Stimulated activated CD8-positive, alpha-beta memory T cell treated with anti-CD3 and anti-CD28 coated beads, Interleukin-4, amount 100 ng/mL, for 4 hours (primary cell): ENCODE measurements at regions not wholly inside any gene's neighbourhood (a gene's known extent, or its start where the extent isn't known, plus 50 kb on each side); places are given as distances from the start of the nearest gene placed in this dataset.

Experiments used
- DNase-seq, 2 donors: peaks; one replicate each; pipeline ENCODE4 v3.0.0-alpha.2; 2020; ENCODE audit warnings: low read depth in 2 of 2, low spot score in 1 of 2

DNA sequence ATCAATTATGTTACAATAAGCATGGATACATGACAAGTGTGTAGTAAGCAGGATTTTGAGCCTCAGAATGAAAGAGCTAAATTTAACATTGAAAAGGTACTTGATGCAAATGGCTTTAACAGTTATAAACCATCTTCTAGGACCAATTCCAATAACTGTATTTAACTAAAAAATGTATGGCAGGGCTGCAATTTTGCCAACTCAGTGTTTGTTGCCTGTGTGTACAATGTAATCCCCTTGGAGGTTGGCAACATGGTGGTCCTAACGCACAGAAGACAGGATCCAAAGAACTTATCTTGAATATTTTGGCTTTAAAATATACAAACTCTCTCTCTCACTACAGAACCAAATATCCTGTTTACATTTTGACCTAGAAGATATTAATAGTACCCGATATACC lies 2314.1 kb downstream of the LRRC4C start:
- no peak for DNase-seq

DNA sequence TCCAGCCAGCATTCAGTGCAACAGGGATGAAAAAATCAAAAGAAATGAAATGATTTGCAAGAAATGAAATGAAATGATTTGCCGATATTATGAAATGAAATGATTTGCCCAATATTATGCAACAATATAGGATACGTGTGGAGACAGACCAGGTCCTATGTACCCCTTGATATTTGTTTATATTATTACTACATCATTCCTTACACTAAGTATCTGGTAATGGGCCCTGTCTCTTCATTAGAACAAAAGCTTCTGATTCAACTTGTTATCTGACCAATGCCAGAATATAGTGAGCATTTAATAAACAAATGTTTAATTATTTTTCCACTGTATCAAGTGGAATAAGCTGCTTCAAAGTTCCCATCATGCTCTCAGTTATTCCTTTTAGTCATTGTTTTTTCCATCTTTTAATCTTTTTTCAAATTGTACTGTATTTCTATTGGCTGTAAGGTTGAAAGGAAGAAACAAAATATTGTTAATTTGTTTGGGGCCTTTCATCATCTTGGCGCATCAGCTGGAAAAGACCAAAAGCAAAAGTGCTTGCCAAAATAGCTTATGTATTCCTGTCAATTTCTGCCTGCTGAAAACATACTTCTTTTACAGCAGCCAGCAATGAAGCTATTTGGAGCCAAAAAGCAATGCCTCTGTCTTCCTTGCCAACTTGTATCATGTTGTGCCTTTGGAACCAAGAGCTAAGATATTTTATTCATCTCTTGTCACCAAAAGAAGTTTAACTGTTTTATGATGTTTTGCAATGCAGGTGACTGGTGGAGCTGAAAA lies 2314.9 kb downstream of the LRRC4C start:
- no peak for DNase-seq

DNA sequence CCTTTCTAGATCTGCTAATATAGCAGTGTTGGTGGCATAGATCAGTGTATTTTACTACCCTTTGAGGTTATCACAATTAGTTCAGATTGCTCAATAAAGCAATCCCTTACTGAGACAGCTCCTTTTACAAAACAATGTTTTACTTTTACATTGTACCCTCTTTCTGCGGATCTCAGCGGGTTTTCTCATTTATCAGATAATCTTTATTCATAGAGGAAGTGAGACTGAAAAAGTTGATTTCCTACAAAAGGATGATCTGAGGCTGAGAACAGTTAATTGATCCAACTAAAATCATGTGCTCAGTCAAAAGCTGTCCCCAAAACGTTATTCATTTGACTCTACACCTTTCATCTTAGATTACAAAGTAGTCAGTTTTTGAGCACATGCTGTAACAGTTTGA lies 2319.9 kb downstream of the LRRC4C start:
- DNase-seq: no peak

DNA sequence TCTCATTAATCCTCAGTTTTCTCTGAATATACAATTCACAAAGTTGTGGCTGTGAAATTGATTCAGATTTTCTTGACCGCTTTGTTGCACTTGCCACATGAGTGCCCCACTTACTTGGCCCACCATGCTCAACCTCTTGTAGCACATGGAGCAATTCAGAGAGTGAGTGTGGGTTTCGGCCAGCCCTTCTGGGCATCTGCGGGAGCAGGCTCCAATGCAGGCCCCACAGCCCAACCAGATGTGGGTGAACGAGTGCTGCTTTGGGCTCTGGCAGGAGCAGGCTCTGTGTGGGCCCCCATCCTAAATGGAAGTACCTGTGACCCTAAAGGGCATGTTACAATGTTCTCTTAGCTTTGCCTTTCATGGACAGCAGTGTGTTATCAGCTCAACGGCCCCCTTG lies 2338.6 kb downstream of the LRRC4C start:
- no peak for DNase-seq

DNA sequence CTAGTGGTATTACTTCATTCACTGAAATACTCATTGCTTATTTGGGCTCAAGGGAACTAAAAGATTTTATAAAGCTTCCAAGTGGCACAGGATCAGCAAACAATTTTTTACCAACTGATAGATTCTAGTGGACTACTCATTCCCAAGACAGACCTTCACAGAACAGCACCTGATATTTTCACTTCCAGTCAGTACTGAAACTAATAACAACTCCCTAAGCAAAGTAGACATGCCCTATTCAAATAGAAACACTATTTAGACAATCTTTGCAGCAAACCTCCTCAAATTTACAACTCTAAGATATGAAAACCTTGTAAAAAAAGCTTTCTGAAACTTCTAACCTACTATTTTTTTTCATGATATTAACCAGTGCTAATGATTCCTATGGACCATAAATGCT lies 2345.8 kb downstream of the LRRC4C start:
- DNase-seq: no peak

DNA sequence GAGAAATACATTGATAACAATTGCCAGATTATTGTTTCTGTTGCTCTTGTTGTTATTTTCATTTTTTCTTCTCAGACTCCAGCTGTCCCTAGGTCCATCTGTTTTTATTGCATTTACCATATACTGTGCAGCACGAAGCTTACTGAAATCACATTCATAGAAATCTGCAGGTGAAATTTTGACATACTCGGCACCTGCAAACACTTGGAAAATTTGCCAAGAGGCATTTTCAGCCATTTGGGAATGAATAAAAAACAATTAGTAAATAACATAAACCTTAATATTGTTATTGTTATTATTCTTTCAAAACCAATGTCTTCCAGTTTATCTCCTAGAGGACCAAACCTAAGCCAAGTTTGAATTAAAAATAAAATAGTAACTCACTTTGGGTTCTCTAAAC lies 2357.2 kb downstream of the LRRC4C start:
- DNase-seq: no peak

DNA sequence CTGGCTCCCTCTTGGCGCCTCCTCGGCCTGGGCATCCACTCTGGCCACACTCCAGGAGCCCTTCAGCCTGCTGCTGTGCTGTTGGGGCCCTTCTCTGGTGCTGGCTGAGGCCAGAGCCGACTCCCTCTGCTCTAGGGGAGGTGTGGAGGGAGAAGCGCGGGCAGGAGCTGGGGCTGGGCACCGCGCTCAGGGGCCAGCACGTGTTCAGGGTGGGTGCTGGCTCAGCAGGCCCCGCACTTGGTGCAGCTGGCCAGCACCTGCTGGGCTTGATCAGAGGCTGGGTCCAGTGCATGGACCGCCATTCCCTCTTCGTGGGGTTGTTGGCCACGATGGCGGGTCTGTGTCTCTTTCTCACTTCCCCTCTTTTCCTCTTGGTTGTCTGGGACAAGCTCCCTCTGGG lies 2381.0 kb downstream of the LRRC4C start:
- DNase-seq: no peak

DNA sequence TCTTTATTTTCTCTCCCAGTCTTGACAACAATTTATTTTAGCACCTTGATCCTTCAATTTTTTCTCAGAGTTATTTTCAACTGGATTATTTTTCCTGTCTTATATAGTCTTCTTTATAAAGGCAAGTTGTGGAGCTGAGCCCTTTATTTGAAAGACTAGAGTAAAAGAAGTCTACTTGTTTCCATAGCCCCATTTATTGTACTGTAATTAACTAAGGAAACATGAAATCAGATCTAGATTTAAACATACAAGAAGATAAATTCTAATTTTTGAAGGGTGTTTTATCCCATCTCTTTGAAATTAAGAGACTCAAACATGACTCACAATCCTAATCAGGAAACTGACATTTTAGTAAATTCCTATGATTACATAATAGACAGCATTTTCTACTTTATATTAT lies 2421.8 kb downstream of the LRRC4C start:
- DNase-seq: no peak

DNA sequence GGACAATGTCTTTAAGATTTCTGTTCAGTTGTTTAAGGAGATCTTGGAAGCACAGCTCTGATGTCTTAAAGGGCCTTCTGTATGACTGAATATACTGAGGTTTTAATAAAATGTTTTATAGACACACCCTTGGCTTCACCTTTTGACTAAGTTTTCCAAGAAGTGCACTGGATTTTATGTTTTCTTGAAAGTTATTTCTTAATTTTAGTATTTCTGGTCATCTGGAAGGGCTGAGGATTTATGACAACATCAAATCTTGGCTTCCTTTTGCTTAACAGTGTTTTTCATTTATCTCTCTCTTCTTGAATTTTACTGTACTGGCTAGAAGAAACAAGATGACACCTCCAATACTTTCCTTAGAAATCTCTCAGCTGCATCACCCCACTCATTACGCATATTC lies 2423.4 kb downstream of the LRRC4C start:
- DNase-seq: no peak

DNA sequence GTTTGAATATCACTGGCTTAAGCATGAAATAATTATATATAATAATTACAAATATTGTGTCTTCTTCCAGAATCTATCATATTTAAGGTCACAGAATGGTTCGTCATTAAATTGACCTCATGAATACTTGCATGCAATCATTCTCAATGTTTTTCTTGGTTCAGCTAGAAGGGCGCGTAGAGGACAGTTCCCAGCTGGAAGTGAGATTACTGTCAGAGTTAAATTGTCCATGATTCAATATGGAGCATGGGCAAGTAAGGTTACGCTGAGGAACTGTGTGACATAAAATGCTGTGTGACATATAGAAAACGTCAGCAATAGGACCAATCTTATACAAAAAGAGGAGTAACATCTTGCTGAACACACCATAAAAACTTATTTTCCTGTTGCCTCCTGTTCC lies 2423.5 kb upstream of the RAG2 start:
- DNase-seq: no peak

DNA sequence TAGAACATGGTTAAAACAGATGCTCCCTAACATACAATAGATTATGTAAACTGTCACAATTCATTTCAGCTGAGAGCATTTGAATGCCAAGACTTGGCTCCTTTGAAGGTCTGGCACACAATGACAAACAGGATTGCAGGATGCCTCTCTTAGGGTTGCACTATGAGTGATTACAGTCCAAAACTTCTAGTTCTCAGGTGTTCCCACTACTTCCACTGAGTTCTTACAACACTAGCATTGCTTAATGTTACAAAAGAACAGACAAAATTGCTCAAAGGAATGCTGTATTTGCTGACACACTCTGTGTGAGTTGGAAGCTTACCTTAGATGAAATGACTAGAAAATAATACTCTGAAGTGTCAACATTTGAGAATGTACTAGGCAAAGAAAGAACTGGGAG lies 2413.8 kb upstream of the RAG2 start:
- no peak for DNase-seq

DNA sequence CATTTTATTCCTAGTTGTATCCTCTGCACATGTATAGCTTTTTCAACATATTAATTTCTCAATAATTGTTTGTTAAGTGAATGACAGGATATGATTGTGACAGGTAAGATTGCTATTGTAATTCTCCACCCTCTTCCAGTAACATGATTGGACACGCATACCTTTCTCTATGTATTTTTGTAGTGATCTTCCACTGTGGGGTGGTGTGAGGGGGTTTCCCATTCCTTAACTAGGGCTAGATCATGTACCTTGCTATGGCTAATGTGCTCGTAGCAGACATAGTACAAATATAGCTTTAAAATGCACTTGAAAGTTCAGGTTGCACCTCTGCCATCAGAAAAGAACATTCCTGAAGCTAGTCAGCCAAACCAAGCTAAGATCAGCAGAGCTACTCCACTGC lies 2392.8 kb upstream of the RAG2 start:
- DNase-seq: no peak

DNA sequence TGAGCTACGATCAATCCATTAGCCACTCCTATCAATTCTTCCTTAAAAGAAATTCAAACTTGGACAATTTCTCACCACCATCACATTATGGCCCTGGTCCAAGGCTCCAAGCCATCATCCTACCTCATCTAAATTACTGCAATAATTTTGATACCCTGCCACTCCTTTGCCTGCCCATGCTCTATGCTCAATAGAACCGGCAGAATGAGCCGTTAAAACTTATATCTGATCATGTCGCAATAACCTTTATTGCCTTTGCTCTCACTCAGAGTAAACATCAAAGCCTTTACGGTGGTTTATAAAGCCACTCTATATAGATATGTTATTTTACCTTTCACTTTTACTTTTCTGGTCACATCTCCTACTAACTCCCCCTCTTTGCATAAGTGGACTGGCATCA lies 2392.1 kb upstream of the RAG2 start:
- no peak for DNase-seq

DNA sequence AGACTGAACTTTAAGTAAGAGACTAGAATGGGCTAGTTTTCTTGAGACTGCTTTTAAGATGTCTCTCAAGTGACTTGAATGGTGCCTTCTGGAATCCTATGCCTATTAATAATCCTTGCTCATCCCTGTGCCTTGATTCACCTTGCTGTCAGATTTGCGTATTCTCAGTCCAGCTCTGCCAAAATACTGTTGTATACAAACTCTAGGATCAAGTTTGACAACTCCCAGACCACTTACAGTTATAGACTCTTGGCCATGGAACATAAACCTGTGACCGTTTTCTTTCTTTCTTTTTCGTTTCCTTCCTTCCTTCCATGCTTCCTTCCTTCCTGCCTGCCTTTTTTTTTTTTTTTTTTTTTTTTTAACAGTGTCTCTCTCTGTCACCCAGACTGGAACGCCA lies 2390.9 kb upstream of the RAG2 start:
- DNase-seq: no peak

DNA sequence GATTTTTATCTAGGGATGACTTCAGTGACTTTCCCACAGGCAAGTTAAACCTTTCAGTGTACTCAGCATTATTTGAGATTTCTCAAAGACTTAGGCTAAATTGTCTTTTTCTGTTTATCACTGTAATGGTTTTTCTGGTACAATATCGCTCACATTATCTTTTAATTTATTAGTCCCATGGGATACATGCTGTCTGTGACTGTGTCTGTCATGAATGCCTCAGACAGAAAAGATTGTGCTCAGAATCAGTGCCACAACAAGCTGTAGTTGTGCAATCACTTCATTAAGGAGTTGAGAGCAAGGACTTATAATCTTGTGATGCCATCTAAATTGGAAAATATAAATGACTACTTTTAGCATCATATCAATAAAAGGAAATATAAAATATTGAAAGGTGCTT lies 2374.2 kb upstream of the RAG2 start:
- no peak for DNase-seq

DNA sequence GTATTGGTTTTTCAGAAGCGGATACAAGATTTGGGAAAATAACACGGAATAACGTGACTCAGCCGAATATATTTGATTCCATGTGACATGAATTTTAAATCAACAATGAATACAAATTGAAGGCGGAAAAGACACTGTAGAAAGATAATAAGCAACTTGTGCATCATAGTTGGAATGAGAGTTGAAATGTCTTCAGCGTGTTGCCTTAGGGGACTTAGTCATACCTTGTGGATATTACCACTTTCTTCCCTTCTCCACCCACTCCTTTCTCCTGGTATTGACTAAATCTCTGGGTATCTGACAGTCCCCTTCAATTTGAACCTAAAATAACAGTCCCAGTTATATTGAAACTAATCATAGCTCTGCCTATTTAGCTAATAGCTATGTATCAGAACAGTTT lies 2373.1 kb upstream of the RAG2 start:
- no peak for DNase-seq

DNA sequence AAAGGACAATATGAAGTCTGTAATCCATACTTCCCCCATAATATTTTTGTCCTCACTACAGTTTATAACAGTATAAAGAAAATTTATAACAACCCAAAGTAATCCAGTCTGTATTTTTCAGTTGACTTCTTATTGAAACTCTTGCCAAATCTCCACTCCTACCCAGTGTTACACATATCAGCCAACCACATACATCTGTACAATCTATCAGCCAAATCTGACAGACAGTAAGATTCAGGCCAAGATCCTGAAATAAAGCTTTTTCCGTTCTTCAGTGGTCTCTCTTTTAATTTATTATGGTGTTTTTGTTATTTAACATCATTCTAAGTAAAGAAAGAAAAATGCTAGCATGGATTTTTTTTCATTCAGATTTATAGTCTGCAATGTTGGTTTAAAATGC lies 2370.9 kb upstream of the RAG2 start:
- no peak for DNase-seq

DNA sequence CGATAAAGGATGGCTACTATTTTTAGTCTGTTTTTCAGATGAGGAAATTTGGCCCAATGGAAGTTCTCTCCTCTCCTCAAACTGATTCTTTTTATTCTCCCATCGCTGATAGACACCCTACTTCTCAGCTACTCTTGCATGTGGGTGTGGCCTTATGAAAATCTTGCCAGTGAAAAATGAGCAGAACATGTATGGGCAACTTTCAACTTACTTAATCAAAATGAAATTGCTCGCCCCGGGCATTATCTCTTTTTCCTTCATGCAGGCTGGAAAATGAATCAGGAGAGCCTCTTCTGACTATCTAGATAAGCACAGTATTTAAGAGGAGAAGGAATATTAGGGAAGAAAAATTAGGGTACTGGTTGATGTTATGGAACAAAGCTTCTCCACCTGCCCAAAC lies 2354.7 kb upstream of the RAG2 start:
- no peak for DNase-seq

DNA sequence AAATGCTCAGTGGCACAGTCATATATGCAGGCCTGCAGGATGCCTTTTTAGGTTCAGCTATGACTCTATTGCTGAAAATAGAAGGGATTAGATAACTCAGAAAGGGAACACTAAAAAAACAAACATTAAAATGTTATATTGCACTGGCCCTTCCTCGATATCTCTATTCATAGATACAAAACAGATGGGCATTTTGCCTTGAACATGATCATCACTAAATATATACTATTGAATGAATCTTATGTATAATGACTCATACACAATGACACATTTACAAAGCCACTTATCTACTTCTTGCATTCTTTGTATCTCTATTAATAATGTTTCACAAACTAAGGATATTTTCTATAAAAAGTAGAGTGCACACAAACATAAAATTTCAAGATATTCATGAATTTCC lies 2352.8 kb upstream of the RAG2 start:
- no peak for DNase-seq

DNA sequence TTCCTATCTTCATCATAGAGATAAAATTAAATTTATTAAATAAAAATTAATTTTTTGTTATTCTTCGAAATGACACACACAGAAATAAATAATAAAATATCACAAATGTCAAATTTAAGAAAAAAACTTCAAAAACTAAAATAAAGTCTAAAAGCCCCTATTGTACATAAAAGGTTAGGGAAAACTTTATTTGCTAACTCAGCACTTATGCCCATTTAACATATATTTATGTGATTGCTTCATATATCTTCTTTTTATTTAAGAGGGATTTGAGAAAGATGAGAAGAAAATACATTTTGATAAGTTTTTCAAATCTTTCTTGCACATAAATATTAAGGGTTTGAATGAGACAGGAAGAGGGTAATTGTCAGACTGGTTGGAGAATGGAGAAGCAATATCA lies 2350.4 kb upstream of the RAG2 start:
- no peak for DNase-seq

DNA sequence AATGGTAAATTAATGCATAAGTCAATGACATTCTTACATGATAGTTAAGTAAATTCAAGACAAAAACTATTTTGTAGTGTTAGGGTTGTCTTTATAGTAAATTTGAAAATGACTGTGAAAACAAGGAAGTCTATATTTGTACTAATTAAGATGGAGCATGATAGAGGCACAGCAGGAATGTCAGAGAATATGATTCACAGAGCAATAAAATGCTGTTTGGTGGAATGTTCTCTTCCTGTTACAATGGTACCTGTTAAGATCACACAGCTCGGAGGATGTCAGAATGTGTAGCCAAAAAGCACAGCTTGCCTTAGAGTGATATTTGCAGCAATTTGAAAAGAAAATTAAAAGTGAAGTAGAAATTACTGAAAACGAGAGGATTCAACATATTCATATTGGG lies 2339.7 kb upstream of the RAG2 start:
- no peak for DNase-seq

DNA sequence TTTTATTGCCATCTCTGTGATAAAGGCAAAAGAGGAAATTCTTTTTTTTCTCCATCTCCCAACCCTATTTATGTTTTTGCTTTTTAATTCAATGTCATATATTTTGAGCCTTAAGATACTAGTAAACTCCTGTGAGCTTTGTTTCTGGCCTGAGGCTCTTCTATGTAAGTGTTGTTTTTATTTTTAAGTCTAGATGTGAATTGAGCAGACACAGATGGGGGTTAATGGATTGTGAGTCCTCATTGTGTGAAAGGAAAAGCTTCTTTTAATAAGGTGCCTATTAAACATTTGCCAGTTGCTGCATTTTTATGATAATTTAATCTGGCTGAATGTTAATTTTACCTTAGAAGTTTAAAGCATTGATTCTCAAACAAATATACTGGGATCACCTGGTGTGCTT lies 2337.9 kb upstream of the RAG2 start:
- no peak for DNase-seq

DNA sequence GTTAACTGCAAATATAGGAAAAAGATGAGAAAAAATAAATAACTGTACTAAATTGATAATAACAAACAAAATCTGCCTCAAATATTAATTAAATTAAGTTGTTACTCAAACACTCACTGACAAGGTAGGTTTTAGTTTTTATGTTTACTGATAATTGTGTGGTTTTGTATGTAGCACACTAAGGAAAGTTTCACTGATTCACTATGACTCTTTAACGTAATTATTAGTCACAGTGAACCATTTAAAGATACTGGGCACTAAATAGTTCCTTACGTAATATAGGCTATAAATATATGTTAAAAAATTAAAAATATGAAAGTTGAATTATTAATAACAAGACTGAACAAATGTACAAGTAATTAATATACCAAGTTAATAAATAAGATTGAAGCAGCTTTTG lies 2330.0 kb upstream of the RAG2 start:
- no peak for DNase-seq

DNA sequence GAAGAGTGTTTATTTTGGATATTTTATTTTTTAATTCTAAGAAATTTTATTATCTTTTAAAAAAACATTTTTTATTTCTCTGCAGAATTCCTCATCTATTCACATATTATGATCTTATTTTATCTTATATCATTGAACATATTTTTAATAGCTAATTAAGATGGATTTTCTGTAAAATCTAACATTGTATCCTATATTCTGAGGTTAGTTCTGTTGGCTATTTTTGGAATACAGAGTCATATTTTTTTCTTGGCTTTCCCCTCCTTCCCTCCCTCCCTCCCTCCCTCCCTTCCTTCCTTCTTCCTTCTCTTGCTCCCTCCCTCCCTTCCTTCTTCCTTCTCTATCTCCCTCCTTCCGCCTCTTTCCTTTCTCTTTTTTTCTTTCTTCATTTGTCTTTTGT lies 2326.6 kb upstream of the RAG2 start:
- no peak for DNase-seq
